Gastroesophageal sphincter (tissue), 3 donors: ENCODE measurements at regions not wholly inside any gene's neighbourhood (a gene's known extent, or its start where the extent isn't known, plus 50 kb on each side); places are given as distances from the start of the nearest gene placed in this dataset.

ENCODE experiments used
- CTCF ChIP-seq, 4 experiments: fragments of 200-600 bp in 2 of 4; fragments of 450-650 bp in 2 of 4; sonication (generic) in 1 of 4; IDR thresholded peaks; one replicate each; pipeline ENCODE4 v1.5.1; 2017 to 2019; ENCODE audit warnings: antibody characterized with exemption in 4 of 4, mild to moderate bottlenecking in 2 of 4, moderate library complexity in 2 of 4
- EP300 ChIP-seq: sonication (generic); formaldehyde crosslinking; IDR thresholded peaks from one replicate; pipeline ENCODE4 v1.6.1; 2017; ENCODE audit warnings: antibody characterized with exemption, mild to moderate bottlenecking

- TF ChIP-seq EP300 (no peak), CTCF (IDR thresholded peaks at IDR 0.05) (no peak)
Observed at GRCh38 chr13:46491641-46492040, 61.3 kb upstream of the LRCH1 start.
